SHP77 treated with DMSO at 0.1 percent for 48 hours (cell line): ENCODE measurements at regions not wholly inside any gene's neighbourhood (a gene's known extent, or its start where the extent isn't known, plus 50 kb on each side); places are given as distances from the start of the nearest gene placed in this dataset.

Experiments
- DNase-seq: peaks from one replicate; lab custom pipeline; 2025; lab: John Stamatoyannopoulos, UW

DNA sequence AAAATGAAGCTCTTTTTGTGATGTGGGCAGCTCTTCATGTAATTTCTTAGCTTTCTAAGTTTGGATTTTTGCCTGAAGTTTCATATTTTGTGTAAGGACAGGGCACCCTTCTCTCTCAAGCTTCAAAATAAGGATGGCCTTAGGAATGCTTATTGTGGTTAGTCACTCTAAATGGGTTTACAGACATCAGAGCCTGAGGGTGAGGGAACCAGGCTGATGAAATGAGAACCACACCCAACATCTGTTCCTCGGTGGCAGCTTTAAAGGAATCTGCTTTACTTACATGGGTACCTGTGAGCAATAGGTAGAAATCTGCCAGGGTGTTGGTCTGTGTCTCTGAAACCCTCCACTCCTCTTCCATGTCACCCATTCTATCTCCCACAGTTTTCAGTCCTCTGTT is 174.3 kb downstream of the EMX2 start:
- no peak for DNase-seq

DNA sequence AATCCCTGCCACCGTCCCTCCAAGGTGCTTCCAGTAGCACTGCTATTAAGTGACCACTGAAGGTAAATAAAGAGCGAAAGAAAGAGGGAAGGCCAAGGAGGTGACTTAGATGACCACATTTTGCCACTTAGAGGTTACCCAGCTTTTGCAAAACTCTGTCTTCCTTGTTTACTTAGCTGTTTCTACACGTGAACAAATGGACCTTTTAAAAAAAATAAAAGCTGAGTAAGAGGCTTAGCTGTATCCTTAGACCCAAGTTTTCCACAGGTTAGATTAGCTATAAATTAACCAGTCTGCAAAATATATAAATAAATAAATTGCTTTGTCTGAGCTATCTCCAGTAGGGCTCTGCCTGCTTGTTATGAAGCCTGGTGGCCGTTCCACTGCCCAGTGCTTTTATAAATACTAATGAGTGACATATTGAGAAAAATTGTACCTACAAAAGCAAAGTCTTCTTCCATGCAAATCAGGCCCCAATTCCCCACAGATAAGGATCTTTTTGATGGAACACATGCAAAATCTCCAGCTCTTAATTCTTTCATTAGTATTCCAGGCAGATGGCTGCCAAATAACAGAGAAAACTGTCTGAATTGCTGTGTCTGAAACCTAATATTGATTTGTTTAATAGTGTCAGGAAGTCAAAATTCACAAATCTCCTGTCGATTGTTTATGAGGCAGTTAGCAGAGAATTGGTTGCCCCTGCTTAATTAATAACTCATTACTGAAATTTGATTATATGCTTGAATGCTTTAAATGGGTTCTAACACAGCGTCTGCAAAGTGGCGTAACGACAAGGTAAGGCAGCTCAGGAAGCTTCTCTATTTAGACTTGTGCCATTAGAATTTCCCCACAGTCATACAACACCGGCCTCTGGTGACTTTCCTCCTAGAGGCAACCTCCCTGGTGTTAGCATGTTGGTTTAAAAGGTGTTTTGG is 176.7 kb downstream of the EMX2 start:
- no peak for DNase-seq

DNA sequence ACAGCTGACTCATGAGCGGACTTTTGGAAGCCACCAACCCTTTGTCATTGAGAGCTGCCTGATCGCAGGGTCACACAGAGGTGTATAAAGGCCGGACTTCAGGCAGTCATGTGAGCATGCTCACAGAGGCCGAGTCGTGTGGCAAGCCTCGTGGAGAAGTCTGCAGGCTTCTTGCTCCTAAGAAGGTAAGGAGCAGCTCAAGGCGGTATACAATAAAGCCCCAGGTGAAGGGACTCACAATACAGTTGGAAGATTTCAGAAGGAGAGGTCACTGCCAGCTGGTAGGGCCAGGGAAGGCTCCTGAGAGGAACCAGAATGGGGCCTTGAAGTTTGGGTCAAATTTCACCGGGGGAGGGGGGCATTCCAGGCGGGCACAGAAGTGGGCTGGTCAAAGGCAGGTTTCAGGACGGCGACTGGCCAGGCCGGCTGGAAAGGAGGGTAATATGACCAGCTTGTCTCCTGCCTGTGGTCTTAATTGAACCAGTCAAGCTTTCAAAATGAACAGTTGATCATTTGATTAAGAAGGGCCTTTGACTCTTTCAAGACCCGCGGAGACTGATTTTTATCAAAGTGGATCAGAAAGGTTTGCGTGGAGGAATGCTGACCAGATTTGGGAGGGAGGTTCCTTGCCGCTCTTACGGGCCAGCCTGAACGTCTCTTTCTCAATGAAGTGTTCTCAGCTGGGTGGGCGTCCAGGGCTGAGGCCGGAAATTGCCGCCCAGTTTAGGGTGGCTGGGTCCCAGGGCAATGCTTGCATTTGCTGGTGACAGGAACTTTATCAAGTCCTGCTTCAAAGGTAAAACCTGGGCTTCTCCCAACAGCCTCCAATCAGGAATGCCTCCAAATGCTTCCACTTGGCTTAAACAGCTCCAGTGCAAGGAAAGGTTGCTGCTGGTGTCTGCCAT is 178.6 kb downstream of the EMX2 start:
- no peak for DNase-seq

DNA sequence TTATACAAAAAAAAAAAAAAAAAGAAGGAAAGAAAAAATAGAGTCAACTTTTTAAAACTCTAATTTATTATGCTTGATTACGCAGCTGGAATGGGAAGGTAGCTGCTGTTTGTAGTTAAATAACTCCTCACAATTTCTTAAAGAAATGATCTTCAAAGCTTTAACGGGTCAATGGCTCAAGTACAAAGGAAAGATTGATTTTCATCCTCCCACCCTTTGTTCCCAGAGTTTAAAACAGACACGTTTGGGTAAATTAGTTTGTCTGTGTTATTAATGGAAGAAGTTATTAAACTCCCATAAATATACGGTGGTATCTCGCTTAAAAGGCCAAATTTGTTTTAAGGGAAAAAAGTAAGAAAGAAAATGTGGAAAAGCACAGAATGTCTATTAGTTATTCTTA is 179.3 kb downstream of the EMX2 start:
- DNase-seq: no peak

DNA sequence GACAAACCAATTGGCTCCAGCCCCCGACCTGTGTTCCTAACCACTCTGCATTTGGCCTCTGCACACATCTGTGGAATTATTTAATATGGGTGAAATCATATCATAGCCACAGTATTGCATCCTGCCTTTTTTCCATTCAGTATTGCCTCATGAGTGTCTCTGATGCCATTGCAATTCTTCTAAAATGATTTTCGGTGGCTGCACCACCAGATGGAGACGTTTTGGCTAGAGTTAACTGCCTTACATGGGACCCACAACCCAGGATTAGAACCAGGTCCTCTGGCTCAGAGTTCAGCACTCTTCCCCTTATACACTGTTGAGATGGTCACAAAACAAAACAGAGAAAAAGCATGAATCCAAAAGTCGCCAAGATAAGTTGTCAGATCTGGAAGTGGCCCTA is 180.8 kb downstream of the EMX2 start:
- DNase-seq: no peak

DNA sequence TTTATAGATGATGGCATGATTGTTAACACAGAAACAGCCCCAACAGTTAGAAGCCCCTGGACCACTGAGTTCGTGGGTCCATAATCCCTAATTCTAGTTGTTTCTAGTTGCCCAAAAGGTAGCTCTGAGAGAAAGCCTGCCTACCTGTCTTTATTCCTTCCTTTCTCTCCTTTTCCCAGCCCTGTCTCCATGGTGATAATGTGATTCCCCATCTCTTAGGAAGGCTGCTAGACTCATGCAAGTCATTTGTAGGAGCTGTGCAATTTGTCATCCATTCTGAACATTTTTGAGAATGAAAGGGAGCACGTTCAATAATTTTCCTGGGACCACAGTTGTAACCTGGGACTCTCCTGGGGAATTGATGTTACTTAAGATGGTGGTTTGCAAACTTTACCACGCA is 183.4 kb downstream of the EMX2 start:
- no peak for DNase-seq

DNA sequence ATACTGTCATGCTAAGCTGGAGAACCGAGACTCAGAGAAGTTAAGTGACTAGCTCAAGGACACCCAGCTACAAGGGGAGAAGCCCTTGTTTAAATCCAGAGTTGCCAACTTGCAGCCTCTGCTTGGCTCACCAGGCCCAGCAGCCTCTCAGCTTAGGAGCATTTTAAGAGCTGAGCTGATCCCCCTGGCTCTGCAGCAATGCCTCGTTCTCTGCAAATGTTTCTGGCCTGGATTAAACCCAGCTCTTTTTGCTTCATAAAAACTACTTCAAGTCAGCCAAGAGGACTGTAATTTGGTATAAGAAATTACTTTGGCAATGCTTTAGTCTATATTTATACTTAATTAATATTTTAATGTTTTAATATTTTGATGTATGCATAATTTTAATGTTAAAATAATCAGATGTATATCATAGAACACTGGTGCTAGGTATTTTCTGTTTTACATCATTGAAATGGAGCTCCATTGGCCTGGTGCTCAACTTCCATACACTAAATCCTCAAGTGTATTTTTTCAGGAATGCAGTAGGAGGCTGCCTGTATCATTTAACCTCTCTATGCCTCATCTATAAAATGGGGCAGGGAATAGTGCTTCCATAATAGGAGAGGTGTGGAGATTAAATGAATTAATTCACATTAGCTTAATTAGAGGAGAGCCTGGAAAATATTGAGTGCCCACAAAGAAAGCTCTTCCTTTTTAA is 184.2 kb downstream of the EMX2 start:
- DNase-seq: no peak

DNA sequence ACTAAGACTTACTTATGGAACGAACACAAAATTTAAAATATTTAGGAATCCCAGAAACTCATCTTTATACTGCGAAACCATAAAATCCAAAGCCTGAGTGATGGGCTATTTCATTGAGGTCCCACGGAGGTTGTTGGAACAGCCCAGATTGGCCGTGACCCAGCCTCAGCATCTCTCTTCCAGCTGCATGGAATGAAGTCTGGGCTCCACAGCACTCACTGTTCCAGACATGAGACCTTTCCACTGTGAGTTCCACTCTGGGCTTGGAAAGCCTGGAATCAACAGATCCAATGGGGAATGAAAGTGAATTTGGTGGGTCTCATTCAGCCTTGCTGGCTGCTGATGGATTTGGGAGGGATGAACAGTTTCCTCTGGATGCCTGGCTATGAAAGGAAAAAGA is 184.9 kb downstream of the EMX2 start:
- no peak for DNase-seq

DNA sequence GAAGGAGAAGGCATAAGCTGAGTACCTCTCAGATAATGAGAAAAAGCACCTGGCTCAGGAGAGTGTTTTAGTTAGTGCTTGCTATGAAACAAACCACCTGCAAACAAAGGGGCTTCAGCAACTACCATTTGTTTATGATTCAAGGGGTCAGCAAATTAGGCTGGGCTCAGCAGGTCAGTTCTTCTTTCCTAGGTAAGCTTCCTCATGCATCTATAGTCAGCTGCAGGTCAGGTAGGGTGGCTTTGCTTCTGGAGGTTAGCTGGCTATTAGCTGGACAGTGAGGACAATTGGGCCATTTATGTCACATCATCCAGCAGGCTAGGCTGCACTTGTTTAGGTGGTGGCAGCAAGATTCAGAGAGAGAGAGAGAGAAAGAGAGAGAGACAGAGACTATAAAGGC is 185.5 kb downstream of the EMX2 start:
- DNase-seq: no peak

DNA sequence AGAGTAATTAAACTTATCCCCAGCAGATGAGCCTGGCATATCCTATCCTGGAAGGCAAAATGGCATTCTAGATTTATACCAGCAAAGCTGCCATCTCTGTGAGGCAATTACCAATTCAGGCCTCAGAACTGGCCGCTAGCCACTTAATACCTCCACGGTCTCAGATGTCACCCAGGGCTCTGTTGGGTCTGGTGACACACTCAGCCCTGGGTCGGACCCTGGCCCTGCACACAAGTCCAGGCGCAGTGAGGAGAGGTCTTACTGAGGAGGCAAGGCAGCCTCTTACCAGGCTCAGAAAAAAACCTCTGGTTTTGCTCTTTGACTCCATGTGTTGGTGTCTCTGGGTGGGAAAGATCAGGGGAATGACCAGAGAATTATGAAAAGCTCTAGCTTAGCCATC is 186.6 kb downstream of the EMX2 start:
- DNase-seq: no peak

DNA sequence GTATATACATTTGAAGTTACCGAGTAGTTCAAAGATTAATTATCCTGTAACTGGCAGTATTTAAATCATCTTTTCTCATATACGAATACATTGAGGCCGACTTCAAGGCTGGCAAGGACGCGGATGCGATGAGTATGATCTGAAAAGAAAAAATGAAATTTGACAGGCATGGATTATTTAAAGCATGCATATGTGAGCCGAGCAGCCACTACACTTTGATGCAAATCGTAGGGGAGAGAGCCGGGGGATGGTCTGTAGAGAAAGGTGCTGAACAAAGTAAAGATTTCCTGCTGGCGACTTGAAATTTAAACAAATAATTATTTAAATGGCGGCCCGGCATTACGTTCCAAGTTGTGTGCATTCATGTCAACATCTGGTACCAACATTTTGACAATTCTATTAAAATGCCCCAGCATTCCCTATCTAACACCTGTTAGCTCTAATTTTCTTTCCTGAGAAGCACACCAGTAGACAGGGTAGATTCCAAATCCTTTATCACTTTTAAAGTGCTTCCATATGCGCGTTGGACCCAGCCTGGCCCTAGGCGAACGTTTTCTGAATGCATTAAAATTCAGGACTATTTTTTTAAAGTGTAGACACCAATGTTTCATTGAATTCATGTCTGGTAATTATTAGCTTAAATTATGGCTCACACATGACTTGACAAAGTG is 188.7 kb downstream of the EMX2 start:
- no peak for DNase-seq

DNA sequence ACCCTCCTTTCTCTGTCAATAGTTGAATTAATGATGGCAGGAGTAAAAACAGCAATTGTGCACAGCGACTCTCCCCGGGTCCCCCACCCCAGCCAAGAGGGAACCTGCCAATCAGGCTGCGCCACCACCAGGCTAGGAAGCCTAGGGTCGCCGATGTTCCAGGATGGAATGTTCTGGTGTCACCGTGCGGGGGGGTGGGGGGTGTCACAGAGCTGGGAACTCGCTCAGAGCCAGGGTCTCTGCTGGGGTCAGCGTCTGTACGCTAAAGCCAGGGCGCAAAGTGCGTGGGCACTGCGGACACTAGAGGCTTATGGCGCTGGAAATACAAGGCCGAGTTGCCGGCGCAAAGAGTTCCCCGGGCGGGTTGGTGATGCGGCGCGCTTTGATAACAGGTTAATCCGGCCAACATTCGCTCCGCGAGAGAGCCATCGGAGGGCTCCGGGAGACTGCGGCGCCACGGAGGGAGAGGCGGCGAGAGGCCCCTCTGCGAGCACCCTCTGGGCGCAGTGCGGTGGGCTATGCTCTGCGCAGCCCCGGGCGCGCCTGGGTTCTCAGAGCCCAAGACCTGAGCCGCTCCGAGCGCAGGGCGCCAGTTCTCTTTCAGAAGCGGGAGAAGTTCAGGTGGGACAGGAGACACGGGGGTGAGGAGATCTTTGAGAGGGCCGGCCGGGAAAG is 192.3 kb downstream of the EMX2 start:
- no peak for DNase-seq

DNA sequence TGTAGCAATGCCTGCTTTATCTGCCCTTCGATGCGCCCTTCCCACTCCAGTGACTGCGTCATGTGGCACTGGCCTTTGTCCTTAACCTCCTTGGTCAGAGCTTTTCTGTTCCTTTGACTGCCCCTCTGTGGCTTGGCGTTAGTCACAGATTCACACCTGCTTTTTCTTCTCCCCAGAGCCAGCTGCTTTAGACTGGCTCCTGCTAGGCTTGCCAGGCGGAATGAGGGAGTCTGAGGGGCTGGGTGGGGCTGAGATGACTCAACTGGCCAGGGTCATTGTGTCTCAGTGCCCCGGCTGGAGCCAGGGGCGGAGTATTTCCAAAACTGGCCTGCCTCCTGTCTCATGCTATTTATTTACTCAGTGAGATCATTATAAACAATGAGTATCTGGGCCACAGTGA is 194.1 kb downstream of the EMX2 start:
- no peak for DNase-seq

DNA sequence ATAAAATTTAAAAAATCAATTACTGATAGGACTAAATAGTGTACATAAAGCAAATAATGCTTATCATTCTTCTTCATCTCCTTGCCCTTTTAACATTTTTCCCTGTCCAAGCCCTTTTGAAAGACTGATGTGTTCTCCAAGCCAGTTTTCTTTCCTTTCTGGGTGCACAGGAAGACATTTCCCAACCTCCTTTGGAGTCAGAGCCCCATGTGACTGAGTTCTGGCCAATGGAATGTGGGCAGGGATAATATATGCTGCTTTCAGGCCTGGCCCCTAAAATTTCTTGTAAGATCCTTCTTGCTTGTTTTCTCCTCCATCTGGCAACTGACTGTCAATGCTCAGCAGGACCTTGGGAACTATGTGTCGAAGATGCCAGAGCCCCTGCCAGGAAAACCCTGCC is 197.5 kb downstream of the EMX2 start:
- no peak for DNase-seq

DNA sequence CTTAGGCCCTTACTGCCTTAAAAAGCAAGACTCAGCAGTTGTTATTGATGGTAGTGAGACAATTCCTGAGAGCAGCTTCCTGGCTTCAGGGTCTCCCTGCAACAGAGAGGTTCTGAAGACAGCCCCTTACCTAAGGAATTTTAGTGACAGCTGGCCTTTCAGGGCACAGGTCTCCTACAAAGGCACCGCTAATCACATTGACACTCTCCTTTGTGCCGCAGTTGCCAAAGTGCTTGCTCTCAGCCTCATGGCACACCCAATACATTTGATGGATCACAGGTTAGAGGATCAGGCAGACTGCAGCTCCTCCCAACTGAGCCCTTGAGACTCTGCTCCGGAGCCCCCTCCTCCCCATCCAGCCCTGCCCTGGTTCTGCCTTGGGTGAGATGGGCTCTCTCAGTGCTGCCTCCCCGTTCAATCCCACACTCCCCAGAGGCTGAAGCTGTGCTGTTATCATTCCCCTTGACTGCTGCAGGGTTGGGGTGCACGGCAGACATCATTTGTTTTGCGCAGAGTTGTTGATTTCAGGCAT is 198.2 kb downstream of the EMX2 start:
- DNase-seq: no peak

DNA sequence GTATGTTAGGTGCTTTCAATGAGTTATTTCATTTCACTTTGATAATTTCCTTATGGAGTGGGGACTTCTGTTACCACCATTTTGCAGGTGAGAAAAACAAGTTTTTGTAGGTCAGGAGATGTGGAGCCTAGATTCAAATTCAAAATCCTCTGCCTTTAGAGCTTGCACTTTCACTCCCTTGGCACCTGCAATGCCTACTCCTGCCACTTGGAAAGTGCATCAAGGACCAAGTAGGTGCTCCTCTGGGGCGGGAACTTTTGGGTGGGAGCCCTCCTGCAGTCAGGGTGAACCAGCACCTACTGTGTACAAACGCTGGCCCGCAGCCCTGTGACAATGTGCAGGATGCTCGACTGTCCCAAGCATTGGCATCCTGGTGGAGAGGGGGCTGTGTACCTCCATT is 199.0 kb downstream of the EMX2 start:
- no peak for DNase-seq

DNA sequence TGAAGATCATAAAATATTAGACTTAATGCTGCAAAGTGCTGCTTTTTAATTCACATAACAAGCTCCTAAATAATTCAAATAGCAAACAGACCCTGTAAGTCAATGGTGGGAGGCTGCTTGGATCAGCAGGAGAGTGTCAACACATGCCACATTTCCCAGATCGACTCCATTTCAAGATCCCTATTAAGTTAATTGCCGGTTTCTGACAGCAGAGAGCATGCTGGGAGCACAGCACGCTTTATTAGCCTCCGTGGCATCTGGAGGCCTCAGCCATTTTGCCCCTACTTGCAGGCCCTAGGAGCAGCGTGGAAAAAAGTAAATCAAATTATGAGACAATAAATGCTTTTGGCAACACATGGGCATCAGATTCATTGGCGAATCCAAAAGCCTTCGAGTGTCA is 201.0 kb downstream of the EMX2 start:
- no peak for DNase-seq

DNA sequence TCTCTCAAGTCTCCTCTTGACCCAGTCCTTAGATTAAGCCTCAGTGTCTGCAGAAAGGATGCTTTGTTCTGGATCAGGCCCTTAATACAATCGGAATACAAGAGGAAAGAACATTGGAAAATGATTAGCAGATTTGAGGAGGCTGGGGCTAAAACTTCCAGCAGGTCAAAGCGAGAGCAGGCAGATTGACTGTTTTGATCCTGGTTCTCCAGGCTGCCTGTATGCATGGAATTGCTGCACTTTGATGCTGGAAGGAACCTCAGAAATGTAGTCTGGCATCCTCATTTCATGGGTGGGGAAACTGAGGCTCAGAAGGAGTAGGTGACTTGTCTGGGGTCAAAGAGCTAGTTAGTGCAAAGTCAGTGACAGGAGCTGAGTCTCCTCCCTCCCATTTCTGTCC is 202.8 kb downstream of the EMX2 start:
- DNase-seq: no peak

DNA sequence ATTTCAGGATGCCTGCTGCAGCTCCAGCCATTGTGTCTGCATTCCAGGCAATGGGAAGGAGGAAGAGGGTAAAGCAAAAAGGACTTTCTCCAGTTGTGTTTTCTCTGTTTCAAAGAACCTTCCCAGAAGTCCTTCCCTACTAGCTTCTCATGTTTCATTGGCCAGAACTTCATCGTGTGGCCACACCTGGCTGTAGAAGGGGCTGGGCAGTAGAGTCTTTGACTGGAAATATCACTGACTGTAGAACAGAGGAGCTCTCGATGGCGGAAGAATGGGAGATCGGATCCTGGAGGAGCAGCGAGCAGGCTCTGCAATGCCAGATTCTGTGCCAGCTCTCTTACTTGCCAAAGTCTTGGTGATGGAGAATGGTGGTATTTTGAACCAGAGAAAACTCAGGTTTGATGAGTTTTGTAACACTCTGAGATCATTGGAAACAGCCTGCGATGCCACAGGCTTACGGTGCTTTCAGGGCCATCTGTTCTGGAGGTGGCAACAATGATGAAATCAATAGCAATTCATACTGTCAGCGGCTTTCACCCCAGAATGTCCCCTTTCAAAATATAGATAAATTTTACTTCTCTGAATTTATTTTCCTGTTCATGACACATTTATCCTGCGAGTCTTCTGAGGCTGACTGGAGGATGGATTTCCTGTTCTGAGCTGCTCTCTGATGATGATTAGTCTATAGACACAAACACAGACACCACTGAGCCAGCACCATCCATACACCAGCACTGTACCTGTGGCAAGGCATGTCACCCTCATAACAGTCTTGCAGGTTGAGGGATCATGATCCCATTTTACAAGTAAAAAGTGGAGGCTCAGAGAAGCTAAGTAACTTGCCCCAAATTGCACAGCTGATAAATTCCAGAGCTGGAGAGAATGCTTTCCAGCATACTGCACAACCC is 204.2 kb downstream of the EMX2 start:
- no peak for DNase-seq

DNA sequence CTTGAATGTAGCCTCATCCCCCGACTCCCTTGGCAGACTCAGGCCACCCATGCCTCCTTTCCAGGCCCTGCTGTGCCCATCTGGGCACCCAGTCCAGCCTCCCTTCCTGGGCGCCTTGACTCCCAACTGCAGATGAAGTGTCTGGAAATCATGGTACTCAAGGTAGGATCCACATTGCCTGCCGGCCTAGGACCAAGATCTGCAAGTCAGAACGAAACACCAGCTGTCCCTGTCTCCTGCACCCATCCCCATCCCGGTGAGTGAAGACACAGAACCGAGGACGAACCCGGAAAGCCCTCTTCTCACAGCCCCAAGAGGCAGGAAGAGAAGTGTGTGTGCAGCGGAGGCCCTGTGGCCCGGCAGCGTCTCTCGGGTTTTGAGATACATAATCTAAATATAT is 205.1 kb downstream of the EMX2 start:
- DNase-seq: no peak
